Vagina (tissue), 2 donors: ENCODE measurements at regions not wholly inside any gene's neighbourhood (a gene's known extent, or its start where the extent isn't known, plus 50 kb on each side); places are given as distances from the start of the nearest gene placed in this dataset.

Source experiments
- DNase-seq, 2 donors: peaks; one replicate each; pipeline ENCODE4 v3.0.0-alpha.2; 2017; ENCODE audit errors: extremely low spot score in 2 of 2
- H3K27ac ChIP-seq: fragments of 200-600 bp; sonication (generic); one replicate; pipeline ENCODE4 v1.5.1; 2019
- H3K27me3 ChIP-seq: fragments of 200-600 bp; sonication (generic); one replicate; pipeline ENCODE4 v1.5.1; 2019
- H3K36me3 ChIP-seq, 2 donors: fragments of 200-600 bp; sonication (generic); one replicate each; pipeline ENCODE4 v1.5.1; 2017 to 2019
- H3K4me1 ChIP-seq: fragments of 200-600 bp; sonication (generic); one replicate; pipeline ENCODE4 v1.5.1; 2019
- H3K4me3 ChIP-seq, 2 donors: fragments of 200-600 bp; sonication (generic); 1 replicate in 1 of 2; 2 replicates in 1 of 2; pipeline ENCODE4 v1.5.1; 2016 to 2019
- H3K9me3 ChIP-seq: fragments of 200-600 bp; sonication (generic); one replicate; pipeline ENCODE4 v1.5.1; 2019
- CTCF ChIP-seq, 3 experiments: fragments of 450-650 bp in 2 of 3; fragments of 200-600 bp in 1 of 3; sonication (generic) in 1 of 3; IDR thresholded peaks; one replicate each; pipeline ENCODE4 v1.5.1; 2017 to 2019; ENCODE audit warnings: antibody characterized with exemption in 3 of 3, mild to moderate bottlenecking in 2 of 3, moderate library complexity in 2 of 3
- POLR2A ChIP-seq, 2 donors: fragments of 450-650 bp; IDR thresholded peaks; one replicate each; pipeline ENCODE4 v1.6.1; 2017; ENCODE audit warnings: antibody characterized with exemption in 2 of 2, mild to moderate bottlenecking in 2 of 2, moderate library complexity in 2 of 2
- POLR2AphosphoS5 ChIP-seq, 2 donors: sonication (generic); formaldehyde crosslinking; IDR thresholded peaks; one replicate each; pipeline ENCODE4 v1.9.0; 2017; ENCODE audit warnings: antibody characterized with exemption in 2 of 2, mild to moderate bottlenecking in 2 of 2, low read depth in 1 of 2; ENCODE audit not compliant: insufficient read depth in 1 of 2
- intact Hi-C: fragments of 100-400 bp; cut with DNase I; formaldehyde crosslinking; loops from one replicate; pipeline ENCODE4 v1.15.1; 2023

GRCh38 chr10:111998728-111999127 lies 184.8 kb downstream of the GPAM start:
- no peak overlapping the region for H3K27ac ChIP-seq
- H3K4me3 ChIP-seq = no peak overlapping the region
- DNase-seq = no peak
- intact Hi-C loops = no loop called here
- TF ChIP-seq POLR2AphosphoS5 (IDR thresholded peaks at IDR 0.05; ENCODE audit: insufficient read depth in 1 of 2, low read depth in 1 of 2) = no peak
- no peak for TF ChIP-seq CTCF (IDR thresholded peaks at IDR 0.05)
- no peak for TF ChIP-seq POLR2A (IDR thresholded peaks at IDR 0.05)
- H3K4me1 ChIP-seq = no peaks in the 10 kb centered on the region
- no peaks in the 10 kb centered on the region for H3K36me3 ChIP-seq
- H3K9me3 ChIP-seq = no peaks in the 10 kb centered on the region
- H3K27me3 ChIP-seq = no peaks in the 10 kb centered on the region

GRCh38 chr10:111999205-111999914 lies 184.2 kb downstream of the GPAM start:
- no peaks in the 10 kb centered on the region for H3K4me1 ChIP-seq
- no peak for DNase-seq
- H3K27me3 ChIP-seq = no peaks in the 10 kb centered on the region
- no peak overlapping the region for H3K4me3 ChIP-seq
- intact Hi-C loops = no loop called here
- TF ChIP-seq POLR2A (IDR thresholded peaks at IDR 0.05) (no peak), CTCF (IDR thresholded peaks at IDR 0.05) (no peak), POLR2AphosphoS5 (IDR thresholded peaks at IDR 0.05; ENCODE audit: insufficient read depth in 1 of 2, low read depth in 1 of 2) (no peak)
- H3K27ac ChIP-seq = no peak overlapping the region
- no peaks in the 10 kb centered on the region for H3K36me3 ChIP-seq
- H3K9me3 ChIP-seq = no peaks in the 10 kb centered on the region

GRCh38 chr10:111999915-112000302 lies 183.7 kb downstream of the GPAM start:
- no peak for DNase-seq

DNA sequence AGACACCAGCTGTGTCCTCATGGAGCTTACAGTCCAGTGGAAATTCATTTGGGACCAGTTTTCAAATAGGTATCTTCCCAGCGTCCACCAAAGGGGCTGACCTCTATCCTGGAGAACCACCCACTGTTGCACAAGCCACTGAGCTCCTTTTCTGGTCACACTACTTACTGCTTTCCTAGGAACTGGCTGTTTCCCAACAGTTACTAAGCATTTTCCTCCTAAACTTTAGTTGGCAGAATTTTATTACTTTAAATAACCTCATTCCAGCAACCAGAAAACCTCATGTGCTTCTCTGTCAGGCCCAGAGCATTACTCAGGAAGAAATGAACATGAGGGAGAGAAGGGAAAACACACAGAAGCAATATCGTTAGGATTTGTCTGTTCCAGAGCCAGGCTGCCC lies 183.1 kb downstream of the GPAM start:
- no peak for DNase-seq
- Histone ChIP-seq H3K36me3 (no peaks in the 10 kb centered on the region), H3K4me3 (no peak overlapping the region), H3K4me1 (no peaks in the 10 kb centered on the region), H3K27ac (no peak overlapping the region), H3K9me3 (no peaks in the 10 kb centered on the region), H3K27me3 (no peaks in the 10 kb centered on the region)
- TF ChIP-seq CTCF (IDR thresholded peaks at IDR 0.05) (no peak), POLR2A (IDR thresholded peaks at IDR 0.05) (no peak), POLR2AphosphoS5 (IDR thresholded peaks at IDR 0.05; ENCODE audit: insufficient read depth in 1 of 2, low read depth in 1 of 2) (peak in 1 of 2 donors; percentile 59)
- intact Hi-C loops = no loop called here

More at GRCh38 chr10:111999915-112000302, 183.7 kb downstream of the GPAM start:
- H3K36me3 ChIP-seq = no peaks in the 10 kb centered on the region
- intact Hi-C loops = no loop called here
- no peaks in the 10 kb centered on the region for H3K9me3 ChIP-seq
- H3K27ac ChIP-seq = no peak overlapping the region
- no peaks in the 10 kb centered on the region for H3K27me3 ChIP-seq
- no peaks in the 10 kb centered on the region for H3K4me1 ChIP-seq
- no peak overlapping the region for H3K4me3 ChIP-seq
- TF ChIP-seq POLR2AphosphoS5 (IDR thresholded peaks at IDR 0.05; ENCODE audit: insufficient read depth in 1 of 2, low read depth in 1 of 2) (no peak), POLR2A (IDR thresholded peaks at IDR 0.05) (no peak), CTCF (IDR thresholded peaks at IDR 0.05) (no peak)

- no peak overlapping the region for H3K27ac ChIP-seq
- H3K4me3 ChIP-seq = no peak overlapping the region
- no peak for TF ChIP-seq POLR2AphosphoS5 (IDR thresholded peaks at IDR 0.05; ENCODE audit: insufficient read depth in 1 of 2, low read depth in 1 of 2)
- no peaks in the 10 kb centered on the region for H3K27me3 ChIP-seq
- intact Hi-C loops = no loop called here
- H3K9me3 ChIP-seq = no peaks in the 10 kb centered on the region
- no peaks in the 10 kb centered on the region for H3K36me3 ChIP-seq
- no peaks in the 10 kb centered on the region for H3K4me1 ChIP-seq
- no peak for DNase-seq
These were observed 181.4 kb downstream of the GPAM start for GRCh38 chr10:112002206-112002605.
